LNCAP (cell line): ENCODE measurements at regions not wholly inside any gene's neighbourhood (a gene's known extent, or its start where the extent isn't known, plus 50 kb on each side); places are given as distances from the start of the nearest gene placed in this dataset.

Experiments
- TF ChIP-seq, protein P1 (sequence below): fragments of 450-650 bp; IDR thresholded peaks from 2 replicates; pipeline ENCODE4 v1.5.1; 2017; ENCODE audit warnings: mild to moderate bottlenecking

- TF ChIP-seq, protein P1, sequence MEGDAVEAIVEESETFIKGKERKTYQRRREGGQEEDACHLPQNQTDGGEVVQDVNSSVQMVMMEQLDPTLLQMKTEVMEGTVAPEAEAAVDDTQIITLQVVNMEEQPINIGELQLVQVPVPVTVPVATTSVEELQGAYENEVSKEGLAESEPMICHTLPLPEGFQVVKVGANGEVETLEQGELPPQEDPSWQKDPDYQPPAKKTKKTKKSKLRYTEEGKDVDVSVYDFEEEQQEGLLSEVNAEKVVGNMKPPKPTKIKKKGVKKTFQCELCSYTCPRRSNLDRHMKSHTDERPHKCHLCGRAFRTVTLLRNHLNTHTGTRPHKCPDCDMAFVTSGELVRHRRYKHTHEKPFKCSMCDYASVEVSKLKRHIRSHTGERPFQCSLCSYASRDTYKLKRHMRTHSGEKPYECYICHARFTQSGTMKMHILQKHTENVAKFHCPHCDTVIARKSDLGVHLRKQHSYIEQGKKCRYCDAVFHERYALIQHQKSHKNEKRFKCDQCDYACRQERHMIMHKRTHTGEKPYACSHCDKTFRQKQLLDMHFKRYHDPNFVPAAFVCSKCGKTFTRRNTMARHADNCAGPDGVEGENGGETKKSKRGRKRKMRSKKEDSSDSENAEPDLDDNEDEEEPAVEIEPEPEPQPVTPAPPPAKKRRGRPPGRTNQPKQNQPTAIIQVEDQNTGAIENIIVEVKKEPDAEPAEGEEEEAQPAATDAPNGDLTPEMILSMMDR = no peak
These were observed 320.6 kb downstream of the LPIN1 start for GRCh38 chr2:12066986-12067385.

DNA sequence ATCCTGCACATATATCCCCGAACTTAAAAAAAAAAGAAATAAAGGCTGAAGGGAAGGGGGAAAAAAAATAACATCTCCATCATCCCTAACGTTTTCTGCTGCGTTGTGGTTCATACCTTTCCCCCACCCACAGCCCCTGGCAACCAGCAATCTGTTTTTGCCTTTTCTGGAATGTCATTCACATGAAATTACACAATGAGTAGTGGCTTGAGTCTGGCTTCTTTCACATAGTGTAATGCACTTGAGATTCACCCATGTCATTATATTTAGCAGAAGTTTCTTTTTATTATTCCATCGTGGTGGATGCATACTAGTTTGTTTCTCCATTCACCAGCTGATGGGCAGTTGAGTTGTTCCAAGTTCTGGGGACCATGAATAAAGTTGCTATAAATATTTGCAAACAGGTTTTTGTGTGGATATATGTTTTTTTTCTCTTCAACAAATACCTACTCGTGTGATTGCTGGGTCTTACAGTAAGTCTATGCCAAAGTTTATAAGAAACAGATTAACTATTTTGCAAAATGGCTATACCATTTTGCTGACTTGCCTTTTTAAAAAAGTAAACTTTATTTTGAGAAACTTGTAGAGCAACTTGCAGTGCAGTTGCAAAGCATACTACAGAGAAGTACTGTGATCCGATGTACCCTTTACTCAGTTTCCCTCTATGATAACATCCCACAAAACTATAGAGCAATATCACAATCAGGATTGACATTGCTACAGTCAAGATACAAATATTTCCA is 322.5 kb downstream of the LPIN1 start:
- TF ChIP-seq, protein P1 = no peak

DNA sequence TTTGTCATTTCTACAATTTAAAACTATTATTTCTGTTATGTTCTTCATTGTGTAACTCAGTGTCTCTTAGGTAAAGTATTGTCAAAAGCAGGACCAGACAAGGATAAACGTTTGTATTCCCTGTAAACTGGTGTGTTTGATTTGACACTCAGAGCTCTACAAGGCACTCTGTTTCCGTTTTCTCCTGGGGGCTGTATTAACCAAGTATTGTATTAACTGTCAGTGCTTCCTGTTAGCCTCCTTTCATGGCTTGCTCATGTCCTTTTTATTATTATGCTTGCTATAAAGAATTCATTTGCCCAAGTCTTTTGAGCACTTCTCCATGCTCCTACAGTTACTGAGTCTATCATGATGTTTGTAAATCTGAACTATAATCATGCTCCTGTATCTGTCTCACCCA is 323.7 kb downstream of the LPIN1 start:
- TF ChIP-seq, protein P1 = no peak

- TF ChIP-seq, protein P1 = no peak
These were observed 324.1 kb downstream of the LPIN1 start for GRCh38 chr2:12070581-12070980.

DNA sequence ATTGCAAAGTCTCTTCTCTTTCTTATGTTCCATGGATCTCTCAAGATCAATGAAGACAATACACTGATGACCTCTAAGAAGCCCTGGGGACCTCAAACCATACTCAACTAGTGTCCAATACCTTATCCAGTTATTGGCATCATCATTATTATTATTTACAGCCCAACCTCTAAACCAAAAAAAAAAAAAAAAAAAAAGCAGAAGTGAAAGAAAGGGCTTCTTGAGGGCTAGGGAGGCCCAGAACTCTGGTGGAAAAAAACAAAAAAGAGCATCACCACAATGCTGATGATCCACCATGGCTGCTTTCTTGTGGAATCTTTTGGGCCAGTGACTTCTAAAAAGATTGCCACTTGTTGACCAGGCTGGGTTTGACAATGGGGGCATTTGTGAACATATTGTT is 324.9 kb downstream of the LPIN1 start:
- TF ChIP-seq, protein P1 = no peak

GRCh38 chr2:12073217-12073852 is 326.9 kb downstream of the LPIN1 start:
- TF ChIP-seq, protein P1 = no peak

DNA sequence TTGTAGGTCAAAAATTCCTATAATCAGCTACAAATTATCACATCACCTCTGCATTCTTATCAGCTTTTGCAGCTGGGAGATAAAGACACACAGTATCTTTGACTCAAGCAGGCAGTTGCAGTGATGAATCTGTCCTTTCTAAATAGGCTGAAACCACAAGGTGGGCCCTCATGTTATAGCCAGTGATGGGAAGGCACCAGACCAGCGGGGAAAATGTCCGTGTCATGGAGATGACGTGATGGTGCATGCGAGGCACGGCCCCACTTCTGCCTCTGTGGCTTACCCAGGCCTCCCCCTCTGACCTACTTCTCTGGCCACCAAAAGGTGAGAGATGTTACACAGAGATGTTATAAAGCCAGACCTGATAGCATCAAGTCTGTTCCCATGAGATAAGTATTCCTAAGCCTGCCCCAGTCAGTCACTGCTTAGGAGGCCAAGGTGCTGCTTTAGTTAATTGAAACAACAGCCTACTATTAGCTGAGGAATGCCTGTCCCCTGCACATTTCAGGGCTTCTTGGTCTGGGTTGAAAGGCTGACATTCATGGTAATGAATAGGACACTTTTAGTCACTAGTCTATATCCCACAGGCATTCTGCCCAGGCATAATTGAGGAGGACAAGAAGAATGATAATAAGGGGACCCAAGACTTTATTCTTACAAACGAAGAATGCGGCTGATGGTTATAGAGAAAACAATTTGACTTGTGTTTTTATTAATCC is 327.9 kb downstream of the LPIN1 start:
- TF ChIP-seq, protein P1 = no peak
